ENCODE measurements at regions not wholly inside any gene's neighbourhood (a gene's known extent, or its start where the extent isn't known, plus 50 kb on each side); places are given as distances from the start of the nearest gene placed in this dataset.

DNA sequence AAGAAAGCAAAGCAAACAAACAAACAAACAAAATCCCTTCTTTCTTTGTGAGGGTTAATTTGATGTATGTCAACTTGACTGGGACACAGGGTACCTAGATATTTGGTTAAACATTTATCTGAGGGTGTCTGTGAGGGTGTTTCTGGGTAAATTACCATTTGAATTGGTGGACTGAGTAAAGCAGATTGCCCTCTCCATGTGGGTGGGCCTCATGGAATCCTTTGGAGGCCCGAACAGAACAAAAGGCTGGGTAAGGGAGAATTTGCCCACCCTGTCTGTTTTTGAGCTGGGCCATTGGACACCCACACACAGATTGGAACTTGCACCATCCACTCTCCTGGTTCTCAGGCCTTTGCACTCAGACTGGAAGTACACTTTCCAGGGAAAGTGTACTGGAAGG lies 628.8 kb upstream of the CITED2 start:
- TF ChIP-seq, protein P1, sequence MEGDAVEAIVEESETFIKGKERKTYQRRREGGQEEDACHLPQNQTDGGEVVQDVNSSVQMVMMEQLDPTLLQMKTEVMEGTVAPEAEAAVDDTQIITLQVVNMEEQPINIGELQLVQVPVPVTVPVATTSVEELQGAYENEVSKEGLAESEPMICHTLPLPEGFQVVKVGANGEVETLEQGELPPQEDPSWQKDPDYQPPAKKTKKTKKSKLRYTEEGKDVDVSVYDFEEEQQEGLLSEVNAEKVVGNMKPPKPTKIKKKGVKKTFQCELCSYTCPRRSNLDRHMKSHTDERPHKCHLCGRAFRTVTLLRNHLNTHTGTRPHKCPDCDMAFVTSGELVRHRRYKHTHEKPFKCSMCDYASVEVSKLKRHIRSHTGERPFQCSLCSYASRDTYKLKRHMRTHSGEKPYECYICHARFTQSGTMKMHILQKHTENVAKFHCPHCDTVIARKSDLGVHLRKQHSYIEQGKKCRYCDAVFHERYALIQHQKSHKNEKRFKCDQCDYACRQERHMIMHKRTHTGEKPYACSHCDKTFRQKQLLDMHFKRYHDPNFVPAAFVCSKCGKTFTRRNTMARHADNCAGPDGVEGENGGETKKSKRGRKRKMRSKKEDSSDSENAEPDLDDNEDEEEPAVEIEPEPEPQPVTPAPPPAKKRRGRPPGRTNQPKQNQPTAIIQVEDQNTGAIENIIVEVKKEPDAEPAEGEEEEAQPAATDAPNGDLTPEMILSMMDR (conservative IDR thresholded peaks at IDR 0.05 in 1 of 2, IDR thresholded peaks at IDR 0.05 in 1 of 2; ENCODE audit: extremely low read depth in 1 of 2, insufficient read depth in 1 of 2, low read depth in 1 of 2, low read length in 2 of 2) = no peak
- no peak for TF ChIP-seq EZH2 (IDR thresholded peaks at IDR 0.05; ENCODE audit: borderline replicate concordance, low read length)

Measured in mammary epithelial cell (primary cell).